HepG2 (cell line): ENCODE measurements at regions not wholly inside any gene's neighbourhood (a gene's known extent, or its start where the extent isn't known, plus 50 kb on each side); places are given as distances from the start of the nearest gene placed in this dataset.

Source experiments
- CTCF ChIP-seq: sonication (generic); formaldehyde crosslinking; IDR thresholded peaks from 2 replicates; pipeline ENCODE4 v1.5.0; 2020; ENCODE audit warnings: mild to moderate bottlenecking, missing genetic modification reagents, moderate library complexity
- EZH2 ChIP-seq: conservative IDR thresholded peaks from 2 replicates; pipeline ENCODE4 v1.6.1; 2012; ENCODE audit warnings: mild to moderate bottlenecking, low read depth, low read length, moderate library complexity
- HDAC2 ChIP-seq: sonication (generic); formaldehyde crosslinking; IDR thresholded peaks from 2 replicates; pipeline ENCODE4 v1.4.0; 2020; ENCODE audit warnings: missing genetic modification reagents
- HNF1B ChIP-seq: sonication (generic); formaldehyde crosslinking; IDR thresholded peaks from 2 replicates; pipeline ENCODE4 v1.5.1; 2020; ENCODE audit warnings: mild to moderate bottlenecking, moderate library complexity, missing genetic modification reagents
- MXI1 ChIP-seq: IDR thresholded peaks from 3 replicates; pipeline ENCODE4 v1.6.1; 2012; ENCODE audit warnings: low read depth, low read length, inconsistent platforms, borderline replicate concordance
- SIX1 ChIP-seq: sonication (generic); formaldehyde crosslinking; IDR thresholded peaks from 2 replicates; pipeline ENCODE4 v1.4.0; 2020; ENCODE audit warnings: missing genetic modification reagents, borderline replicate concordance
- TAF1 ChIP-seq: sonication (generic); formaldehyde crosslinking; IDR thresholded peaks from 2 replicates; pipeline ENCODE4 v1.4.0; 2020; ENCODE audit warnings: missing genetic modification reagents
- TRIM24 ChIP-seq: sonication (generic); formaldehyde crosslinking; IDR thresholded peaks from 2 replicates; pipeline ENCODE4 v1.8.0; 2022; ENCODE audit warnings: mild to moderate bottlenecking, missing genetic modification reagents
- ZNF337 ChIP-seq: sonication (generic); formaldehyde crosslinking; IDR thresholded peaks from 2 replicates; pipeline ENCODE4 v1.5.1; 2020; ENCODE audit warnings: missing genetic modification reagents, low read depth, mild to moderate bottlenecking, borderline replicate concordance

- TF ChIP-seq TAF1 (CRISPR knock-in tag) (no peak), HDAC2 (no peak), TRIM24 (CRISPR knock-in tag) (no peak), ZNF337 (CRISPR knock-in tag) (no peak), HNF1B (CRISPR knock-in tag) (no peak), MXI1 (no peak), CTCF (CRISPR knock-in tag) (no peak), SIX1 (CRISPR knock-in tag) (no peak), EZH2 (no peak)
Measured at GRCh38 chr1:5379176-5379759, 613.0 kb downstream of the NPHP4 start.
